Neural cell (in vitro differentiated cells): ENCODE measurements at regions not wholly inside any gene's neighbourhood (a gene's known extent, or its start where the extent isn't known, plus 50 kb on each side); places are given as distances from the start of the nearest gene placed in this dataset.

ENCODE experiments used
- H2AFZ ChIP-seq: fragments of 200-600, 300-800 bp; sonication (generic), shearing (Covaris generic); 2 replicates; pipeline ENCODE4 v1.6.0; 2014; ENCODE audit warnings: low read depth, mild to moderate bottlenecking, antibody characterized with exemption, low read length, moderate library complexity
- H3F3A ChIP-seq: fragments of 200-600 bp; shearing (Covaris generic); 2 replicates; pipeline ENCODE4 v1.6.1; 2016; ENCODE audit warnings: mild to moderate bottlenecking, moderate library complexity, mixed read lengths, antibody characterized with exemption, low read length; ENCODE audit not compliant: insufficient read depth, poor library complexity, severe bottlenecking
- H3K27ac ChIP-seq: fragments of 200-600, 300-800 bp; sonication (generic), shearing (Covaris generic); 2 replicates; pipeline ENCODE4 v1.5.1; 2014; ENCODE audit warnings: mild to moderate bottlenecking, low read length, moderate library complexity
- H3K27me3 ChIP-seq: fragments of 300-800, 200-600 bp; sonication (generic), shearing (Covaris generic); 2 replicates; pipeline ENCODE4 v1.6.0; 2014; ENCODE audit warnings: mild to moderate bottlenecking, low read depth, low read length, moderate library complexity; ENCODE audit not compliant: insufficient read depth
- H3K36me3 ChIP-seq: fragments of 300-800, 200-600 bp; sonication (generic), shearing (Covaris generic); 2 replicates; pipeline ENCODE4 v1.5.1; 2014; ENCODE audit warnings: mild to moderate bottlenecking, antibody characterized with exemption, low read length, moderate library complexity; ENCODE audit not compliant: insufficient read depth
- H3K4me2 ChIP-seq: fragments of 300-800, 200-600 bp; sonication (generic), shearing (Covaris generic); 2 replicates; pipeline ENCODE4 v1.6.0; 2014; ENCODE audit warnings: mild to moderate bottlenecking, low read length
- H3K4me3 ChIP-seq: fragments of 300-800, 200-600 bp; sonication (generic), shearing (Covaris generic); 2 replicates; pipeline ENCODE4 v1.5.1; 2014; ENCODE audit warnings: mild to moderate bottlenecking, low read length, moderate library complexity
- H3K79me2 ChIP-seq: fragments of 200-600 bp; shearing (Covaris generic); replicated peaks from 2 replicates; pipeline ENCODE4 v1.6.0; 2014; ENCODE audit warnings: mild to moderate bottlenecking, low read length, moderate library complexity; ENCODE audit not compliant: insufficient read depth
- H3K9ac ChIP-seq: fragments of 300-800, 200-600 bp; sonication (generic), shearing (Covaris generic); 2 replicates; pipeline ENCODE4 v1.6.1; 2016; ENCODE audit warnings: mild to moderate bottlenecking, low read length, mixed read lengths
- H3K9me2 ChIP-seq: fragments of 200-600 bp; shearing (Covaris generic); 2 replicates; pipeline ENCODE4 v1.6.1; 2016; ENCODE audit warnings: mild to moderate bottlenecking, low read length, mixed read lengths; ENCODE audit not compliant: insufficient read depth
- H3K9me3 ChIP-seq: fragments of 200-600, 300-800 bp; sonication (generic), shearing (Covaris generic); 2 replicates; pipeline ENCODE4 v1.6.1; 2016; ENCODE audit warnings: mild to moderate bottlenecking, mixed run types, low read length, moderate library complexity, mixed read lengths
- H4K20me1 ChIP-seq: fragments of 200-600 bp; shearing (Covaris generic); 2 replicates; pipeline ENCODE4 v1.6.1; 2016; ENCODE audit warnings: mild to moderate bottlenecking, mixed run types; ENCODE audit not compliant: insufficient read depth
- EP300 ChIP-seq: fragments of 450-650 bp; conservative IDR thresholded peaks from 2 replicates; pipeline ENCODE4 v1.6.1; 2014; ENCODE audit warnings: antibody characterized with exemption, mild to moderate bottlenecking, moderate library complexity; ENCODE audit not compliant: poor library complexity, severe bottlenecking
- EZH2 ChIP-seq: fragments of 200-600, 300-800 bp; shearing (Covaris generic), sonication (generic); IDR thresholded peaks from 2 replicates; pipeline ENCODE4 v1.6.1; 2014; ENCODE audit warnings: antibody characterized with exemption, low read length, borderline replicate concordance, mild to moderate bottlenecking; ENCODE audit not compliant: insufficient read depth, poor library complexity, severe bottlenecking
- MXI1 ChIP-seq: fragments of 450-650 bp; conservative IDR thresholded peaks from 2 replicates; pipeline ENCODE4 v1.6.1; 2014; ENCODE audit warnings: antibody characterized with exemption, mild to moderate bottlenecking; ENCODE audit not compliant: poor library complexity, severe bottlenecking
- POLR2AphosphoS5 ChIP-seq: IDR thresholded peaks from 2 replicates; pipeline ENCODE4 v1.6.1; 2012
- RAD21 ChIP-seq: fragments of 450-650 bp; conservative IDR thresholded peaks from 2 replicates; pipeline ENCODE4 v1.6.1; 2014; ENCODE audit warnings: antibody characterized with exemption, mild to moderate bottlenecking, moderate library complexity
- SMC3 ChIP-seq: fragments of 450-650 bp; conservative IDR thresholded peaks from 2 replicates; pipeline ENCODE4 v1.6.1; 2014; ENCODE audit warnings: antibody characterized with exemption, mild to moderate bottlenecking, moderate library complexity; ENCODE audit not compliant: poor library complexity
- TAF1 ChIP-seq: IDR thresholded peaks from 2 replicates; pipeline ENCODE4 v1.6.1; 2012; ENCODE audit warnings: low read depth
- TF ChIP-seq, protein P1 (sequence below): IDR thresholded peaks from 2 replicates; pipeline ENCODE4 v1.6.1; 2012; ENCODE audit warnings: borderline replicate concordance
- TF ChIP-seq, protein P2 (sequence below): fragments of 450-650 bp; IDR thresholded peaks from 2 replicates; pipeline ENCODE4 v1.5.1; 2014; ENCODE audit warnings: antibody characterized with exemption, mild to moderate bottlenecking, moderate library complexity; ENCODE audit not compliant: poor library complexity, severe bottlenecking

DNA sequence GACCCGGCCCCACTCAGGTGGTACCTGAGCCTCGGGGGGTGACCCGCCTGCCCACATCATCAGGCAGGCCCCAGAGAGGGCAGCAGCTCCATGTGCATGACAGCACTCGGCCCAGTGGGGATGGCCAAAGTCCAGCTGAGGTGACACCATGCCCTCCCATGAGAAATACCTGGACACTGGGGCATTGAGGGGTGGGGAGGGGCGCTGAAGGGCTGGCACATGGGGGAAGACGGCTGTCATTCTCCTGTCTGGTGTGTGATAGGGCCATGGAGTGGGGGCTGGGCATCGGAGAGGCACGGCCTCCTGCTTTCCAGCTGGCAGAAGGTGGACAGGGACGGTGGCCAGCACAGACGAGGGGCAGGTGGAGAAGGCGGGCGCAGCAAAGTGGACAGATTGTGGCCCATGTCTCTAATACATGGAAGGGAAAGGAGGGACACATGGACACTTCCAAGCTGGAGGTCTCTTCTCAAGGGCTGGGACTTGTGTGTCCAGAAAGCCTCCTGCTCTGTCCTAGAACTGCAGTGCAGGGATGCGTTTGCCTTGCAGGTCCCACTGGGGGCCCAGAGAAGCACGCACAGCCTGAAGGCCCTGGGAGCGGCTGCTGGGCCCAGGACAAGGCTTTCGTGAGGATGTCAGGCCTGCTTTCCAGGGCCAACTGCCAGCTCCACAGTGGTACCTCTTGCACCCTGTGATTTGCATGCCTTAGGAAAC is 302.2 kb downstream of the NDUFA10 start:
- H3K79me2 ChIP-seq: no peaks in the 10 kb centered on the region
- H3K36me3 ChIP-seq: no peaks in the 10 kb centered on the region
- no peaks in the 10 kb centered on the region for H4K20me1 ChIP-seq
- TF ChIP-seq RAD21: no peak
- TF ChIP-seq, protein P1, sequence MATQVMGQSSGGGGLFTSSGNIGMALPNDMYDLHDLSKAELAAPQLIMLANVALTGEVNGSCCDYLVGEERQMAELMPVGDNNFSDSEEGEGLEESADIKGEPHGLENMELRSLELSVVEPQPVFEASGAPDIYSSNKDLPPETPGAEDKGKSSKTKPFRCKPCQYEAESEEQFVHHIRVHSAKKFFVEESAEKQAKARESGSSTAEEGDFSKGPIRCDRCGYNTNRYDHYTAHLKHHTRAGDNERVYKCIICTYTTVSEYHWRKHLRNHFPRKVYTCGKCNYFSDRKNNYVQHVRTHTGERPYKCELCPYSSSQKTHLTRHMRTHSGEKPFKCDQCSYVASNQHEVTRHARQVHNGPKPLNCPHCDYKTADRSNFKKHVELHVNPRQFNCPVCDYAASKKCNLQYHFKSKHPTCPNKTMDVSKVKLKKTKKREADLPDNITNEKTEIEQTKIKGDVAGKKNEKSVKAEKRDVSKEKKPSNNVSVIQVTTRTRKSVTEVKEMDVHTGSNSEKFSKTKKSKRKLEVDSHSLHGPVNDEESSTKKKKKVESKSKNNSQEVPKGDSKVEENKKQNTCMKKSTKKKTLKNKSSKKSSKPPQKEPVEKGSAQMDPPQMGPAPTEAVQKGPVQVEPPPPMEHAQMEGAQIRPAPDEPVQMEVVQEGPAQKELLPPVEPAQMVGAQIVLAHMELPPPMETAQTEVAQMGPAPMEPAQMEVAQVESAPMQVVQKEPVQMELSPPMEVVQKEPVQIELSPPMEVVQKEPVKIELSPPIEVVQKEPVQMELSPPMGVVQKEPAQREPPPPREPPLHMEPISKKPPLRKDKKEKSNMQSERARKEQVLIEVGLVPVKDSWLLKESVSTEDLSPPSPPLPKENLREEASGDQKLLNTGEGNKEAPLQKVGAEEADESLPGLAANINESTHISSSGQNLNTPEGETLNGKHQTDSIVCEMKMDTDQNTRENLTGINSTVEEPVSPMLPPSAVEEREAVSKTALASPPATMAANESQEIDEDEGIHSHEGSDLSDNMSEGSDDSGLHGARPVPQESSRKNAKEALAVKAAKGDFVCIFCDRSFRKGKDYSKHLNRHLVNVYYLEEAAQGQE: no peak
- H3K9me2 ChIP-seq: no peaks in the 10 kb centered on the region
- H3K4me3 ChIP-seq: no peak overlapping the region
- H3K9ac ChIP-seq: no peak overlapping the region
- no peaks in the 10 kb centered on the region for H3K9me3 ChIP-seq
- H3K27ac ChIP-seq: no peak overlapping the region
- no peak overlapping the region for H2AFZ ChIP-seq
- no peak overlapping the region for H3K4me2 ChIP-seq
- no peaks in the 10 kb centered on the region for H3F3A ChIP-seq
- H3K27me3 ChIP-seq: no peaks in the 10 kb centered on the region

DNA sequence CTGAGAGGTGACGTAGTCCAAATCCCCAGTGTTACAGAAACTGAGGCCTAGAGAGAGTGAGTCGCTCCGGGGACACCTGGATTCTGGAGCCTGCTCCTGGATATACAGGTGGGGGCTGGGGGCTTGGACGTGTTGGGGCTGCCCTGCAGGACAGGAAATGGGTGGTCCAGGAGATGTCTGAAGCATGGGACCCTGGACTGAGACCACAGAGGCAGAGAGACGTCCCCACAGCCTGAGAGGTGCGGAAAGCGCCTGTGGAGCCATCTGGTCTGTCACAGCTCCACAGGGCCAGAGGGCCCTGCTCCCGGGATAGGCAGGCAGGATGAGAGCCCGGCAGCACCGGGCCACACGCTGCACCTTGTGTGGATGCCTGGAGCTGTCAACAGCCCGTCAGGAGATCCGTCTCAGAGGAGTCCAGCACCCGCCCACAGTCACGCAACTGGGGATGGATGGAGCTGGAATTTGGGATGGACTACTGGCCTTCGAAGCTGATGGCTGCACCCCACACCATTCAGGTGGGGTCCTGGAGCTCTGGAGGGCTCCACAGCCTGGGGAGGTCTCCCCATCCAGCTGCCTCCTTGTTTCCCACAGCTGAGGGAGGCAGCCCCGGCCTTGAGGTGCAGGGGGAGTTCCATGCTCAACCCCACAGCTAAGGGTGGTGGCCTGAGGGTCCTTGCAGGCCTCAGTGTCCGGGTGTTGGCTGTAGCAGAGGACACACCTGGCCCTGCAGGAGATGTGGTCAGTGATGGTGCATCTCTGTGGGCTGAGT is 303.0 kb downstream of the NDUFA10 start:
- no peak overlapping the region for H3K4me3 ChIP-seq
- H3F3A ChIP-seq: no peaks in the 10 kb centered on the region
- no peak overlapping the region for H3K27ac ChIP-seq
- no peak for TF ChIP-seq EP300
- no peak for TF ChIP-seq TAF1
- no peak for TF ChIP-seq EZH2
- no peaks in the 10 kb centered on the region for H3K9me2 ChIP-seq
- H3K79me2 ChIP-seq: no peaks in the 10 kb centered on the region
- H3K27me3 ChIP-seq: no peaks in the 10 kb centered on the region
- H3K9ac ChIP-seq: no peak overlapping the region
- no peaks in the 10 kb centered on the region for H3K9me3 ChIP-seq
- no peaks in the 10 kb centered on the region for H4K20me1 ChIP-seq
- H3K36me3 ChIP-seq: no peaks in the 10 kb centered on the region
- no peak overlapping the region for H3K4me2 ChIP-seq
- no peak overlapping the region for H2AFZ ChIP-seq

DNA sequence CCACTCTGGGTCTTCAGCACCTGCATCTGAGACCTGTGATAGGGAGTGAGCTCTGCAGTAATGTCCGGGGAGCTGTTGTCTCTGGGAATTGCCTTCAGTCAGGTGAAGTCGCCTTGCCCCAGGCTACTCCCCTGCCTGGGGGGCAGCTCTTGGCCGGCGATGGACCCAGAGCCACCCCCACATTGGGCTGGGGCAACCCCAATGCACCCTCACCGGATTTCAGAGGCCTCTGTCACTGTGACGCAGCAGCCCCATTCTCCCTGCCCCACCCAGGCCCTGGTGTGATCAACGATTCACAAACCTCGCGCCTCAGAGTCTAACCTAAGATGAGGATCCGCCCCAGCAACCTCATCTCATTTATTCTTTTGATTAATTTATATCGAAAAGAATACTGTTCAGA is 303.6 kb downstream of the NDUFA10 start:
- no peak overlapping the region for H3K9ac ChIP-seq
- no peak overlapping the region for H2AFZ ChIP-seq
- H3K27ac ChIP-seq: no peak overlapping the region
- H3K4me3 ChIP-seq: no peak overlapping the region
- H3K4me2 ChIP-seq: no peak overlapping the region
- H3K79me2 ChIP-seq: no peaks in the 10 kb centered on the region
- no peaks in the 10 kb centered on the region for H3F3A ChIP-seq
- H4K20me1 ChIP-seq: no peaks in the 10 kb centered on the region
- no peaks in the 10 kb centered on the region for H3K9me2 ChIP-seq
- H3K9me3 ChIP-seq: no peaks in the 10 kb centered on the region
- no peaks in the 10 kb centered on the region for H3K36me3 ChIP-seq
- H3K27me3 ChIP-seq: no peaks in the 10 kb centered on the region
- TF ChIP-seq SMC3 (no peak), EZH2 (no peak), RAD21 (no peak), TAF1 (no peak), EP300 (no peak), POLR2AphosphoS5 (no peak), MXI1 (no peak)
- TF ChIP-seq, protein P1: no peak
- TF ChIP-seq, protein P2, sequence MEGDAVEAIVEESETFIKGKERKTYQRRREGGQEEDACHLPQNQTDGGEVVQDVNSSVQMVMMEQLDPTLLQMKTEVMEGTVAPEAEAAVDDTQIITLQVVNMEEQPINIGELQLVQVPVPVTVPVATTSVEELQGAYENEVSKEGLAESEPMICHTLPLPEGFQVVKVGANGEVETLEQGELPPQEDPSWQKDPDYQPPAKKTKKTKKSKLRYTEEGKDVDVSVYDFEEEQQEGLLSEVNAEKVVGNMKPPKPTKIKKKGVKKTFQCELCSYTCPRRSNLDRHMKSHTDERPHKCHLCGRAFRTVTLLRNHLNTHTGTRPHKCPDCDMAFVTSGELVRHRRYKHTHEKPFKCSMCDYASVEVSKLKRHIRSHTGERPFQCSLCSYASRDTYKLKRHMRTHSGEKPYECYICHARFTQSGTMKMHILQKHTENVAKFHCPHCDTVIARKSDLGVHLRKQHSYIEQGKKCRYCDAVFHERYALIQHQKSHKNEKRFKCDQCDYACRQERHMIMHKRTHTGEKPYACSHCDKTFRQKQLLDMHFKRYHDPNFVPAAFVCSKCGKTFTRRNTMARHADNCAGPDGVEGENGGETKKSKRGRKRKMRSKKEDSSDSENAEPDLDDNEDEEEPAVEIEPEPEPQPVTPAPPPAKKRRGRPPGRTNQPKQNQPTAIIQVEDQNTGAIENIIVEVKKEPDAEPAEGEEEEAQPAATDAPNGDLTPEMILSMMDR: no peak
